Inflammatory macrophage treated with lipopolysaccharide for 1 hour (primary cell): ENCODE measurements at regions not wholly inside any gene's neighbourhood (a gene's known extent, or its start where the extent isn't known, plus 50 kb on each side); places are given as distances from the start of the nearest gene placed in this dataset.

Experiments used
- DNase-seq, 2 donors: peaks; one replicate each; pipeline ENCODE4 v3.0.0-alpha.2; 2020 to 2022

DNA sequence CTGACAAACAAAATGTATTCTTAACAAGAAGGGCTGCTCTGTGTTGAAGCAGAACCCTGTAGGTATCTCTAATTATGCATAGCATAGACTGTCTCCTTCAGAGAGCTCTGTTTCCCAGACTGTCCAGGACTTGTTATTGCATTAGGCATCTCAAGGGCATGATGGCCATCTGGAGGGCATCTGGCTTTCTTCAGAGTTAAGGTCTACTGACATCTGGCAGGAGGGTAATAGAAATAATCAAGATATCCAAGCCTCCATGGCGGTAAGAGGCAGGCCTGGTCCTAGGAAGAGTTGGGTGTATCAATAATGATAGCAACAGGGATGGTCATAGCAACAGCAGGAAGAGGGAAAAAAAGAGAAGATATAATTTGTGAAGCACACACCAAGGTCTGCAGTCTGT lies 161.2 kb downstream of the TTC8 start:
- DNase-seq, result no peak

DNA sequence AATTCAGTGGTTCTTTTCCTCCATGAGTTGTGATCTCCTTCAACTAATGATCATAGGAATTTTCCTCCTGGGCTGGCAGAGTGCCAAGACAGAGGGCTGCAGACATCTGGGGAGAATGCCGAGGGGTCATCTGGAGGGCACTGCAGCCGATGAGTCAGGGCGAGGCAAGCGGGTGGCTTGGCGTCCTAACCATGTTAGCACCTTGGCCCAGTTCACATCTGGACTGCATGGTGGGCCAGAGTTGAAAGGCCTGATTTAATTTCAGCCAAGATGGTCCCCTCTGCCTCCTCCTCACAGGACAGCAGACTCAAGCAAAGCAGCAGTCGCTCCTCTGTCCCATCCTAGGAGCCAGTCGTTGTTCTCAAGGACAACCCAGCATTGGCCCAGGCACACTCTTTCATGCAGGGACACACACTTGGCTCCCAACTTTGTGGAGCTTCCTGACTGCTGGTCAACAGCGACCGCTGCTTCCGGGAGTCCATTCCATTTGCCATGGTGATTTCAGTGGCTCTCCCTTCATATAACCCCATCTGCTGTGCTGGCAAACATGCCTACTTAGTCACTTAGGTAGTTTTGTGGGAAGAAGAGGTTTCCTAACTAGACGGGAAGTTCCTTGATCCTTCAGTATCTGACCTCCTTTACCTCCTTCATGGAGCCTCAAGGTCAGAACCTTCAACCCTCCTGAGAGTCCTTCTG lies 161.8 kb downstream of the TTC8 start:
- DNase-seq, result peak; percentile 10 to 20

DNA sequence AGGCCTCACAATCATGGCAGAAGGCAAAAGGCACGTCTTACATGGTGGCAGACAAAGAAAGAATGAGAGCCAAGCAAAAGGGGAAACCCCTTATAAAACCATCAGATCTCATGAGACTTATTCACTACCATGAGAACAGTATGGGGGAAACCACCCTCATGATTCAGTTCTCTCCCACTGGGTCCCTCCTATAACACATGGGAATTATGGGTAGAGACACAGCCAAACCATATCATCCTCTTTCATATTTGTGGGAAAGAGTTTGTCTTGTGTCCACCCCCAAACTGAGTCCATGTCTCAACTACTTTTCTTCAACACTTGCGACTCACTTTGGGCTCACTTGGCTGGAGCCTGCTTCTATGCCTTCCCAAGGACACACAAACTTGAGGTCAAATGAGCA lies 162.5 kb downstream of the TTC8 start:
- peak; percentile 28 to 59 for DNase-seq

DNA sequence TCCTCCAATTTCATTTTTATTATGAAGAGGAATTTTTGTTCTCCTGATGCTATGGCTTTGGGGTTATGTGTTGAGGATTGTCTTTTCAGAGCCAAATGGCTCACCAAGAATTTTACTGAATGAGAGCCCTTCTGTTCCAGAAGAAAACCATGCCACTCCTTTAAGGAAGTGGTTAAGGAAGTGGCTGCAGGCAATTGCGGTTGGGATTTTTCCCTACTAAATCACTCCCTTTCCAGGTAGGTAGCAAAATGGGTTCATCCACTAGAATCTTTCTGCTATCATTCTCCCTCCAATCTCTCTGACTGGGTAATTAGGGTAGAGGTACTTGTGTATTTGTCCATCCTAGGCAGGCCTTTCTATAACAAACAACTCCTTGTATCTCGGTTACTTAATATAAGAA lies 163.1 kb downstream of the TTC8 start:
- DNase-seq, result no peak

- DNase-seq, result no peak
These were observed 165.5 kb downstream of the TTC8 start for GRCh38 chr14:88989911-88990310.

- no peak for DNase-seq
These were observed 166.4 kb downstream of the TTC8 start for GRCh38 chr14:88990856-88991255.

- DNase-seq, result no peak
These were observed 167.6 kb downstream of the TTC8 start for GRCh38 chr14:88992011-88992410.

DNA sequence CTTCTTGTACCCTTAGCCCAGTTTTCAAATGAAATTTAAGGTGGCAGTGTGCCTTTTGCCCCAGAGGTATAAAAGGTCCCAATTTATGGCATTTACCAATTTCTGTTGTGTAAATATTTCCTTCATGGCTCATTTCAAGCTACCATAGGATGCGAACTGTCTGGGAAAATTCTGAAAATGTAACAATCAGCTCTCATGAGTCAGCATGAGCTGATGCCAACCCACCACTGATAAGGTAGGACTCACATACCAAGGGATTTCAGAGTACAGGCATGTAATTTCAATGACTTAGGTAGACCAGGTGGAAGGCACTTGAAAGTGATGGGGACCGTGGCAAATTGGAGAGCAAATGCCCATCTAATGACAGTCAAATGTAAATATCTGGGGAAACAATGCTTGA lies 169.5 kb downstream of the TTC8 start:
- no peak for DNase-seq

DNA sequence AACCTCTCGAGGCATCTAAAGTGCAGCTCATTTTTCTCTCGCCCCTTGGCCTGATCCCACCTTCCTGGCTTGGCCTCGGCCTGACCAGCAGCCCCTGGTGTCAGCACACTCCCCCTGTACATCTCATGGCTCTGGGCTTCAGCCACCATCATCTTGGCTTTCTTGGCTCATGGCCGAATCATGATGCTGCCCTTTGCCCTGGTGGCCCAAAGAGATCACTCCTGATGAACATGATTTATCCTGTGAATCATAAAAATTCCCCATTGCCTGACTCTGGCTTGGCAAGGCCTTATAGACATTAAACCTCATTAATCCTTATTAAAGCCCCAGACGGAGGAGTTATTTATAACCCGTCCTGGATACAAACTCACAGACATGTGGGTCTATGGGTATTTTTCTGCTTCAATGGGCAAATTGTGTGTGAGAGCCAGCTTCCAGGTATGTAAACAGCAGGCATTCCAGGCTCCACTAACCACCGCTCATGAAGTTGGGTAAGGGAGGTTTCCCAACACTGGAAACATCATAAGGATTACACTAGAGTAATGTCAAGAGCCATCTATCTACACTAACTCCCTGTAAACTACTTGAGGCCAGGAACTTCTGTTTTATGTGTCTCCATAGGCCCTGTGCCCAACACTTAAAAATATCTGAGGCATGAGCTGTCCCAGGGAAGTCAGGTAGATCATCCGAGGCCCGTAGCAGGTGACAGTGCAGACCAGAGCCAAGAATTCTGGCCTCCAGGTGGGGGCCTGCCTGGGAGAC lies 171.2 kb downstream of the TTC8 start:
- DNase-seq, result peak in 1 of 2 donors; percentile 22

DNA sequence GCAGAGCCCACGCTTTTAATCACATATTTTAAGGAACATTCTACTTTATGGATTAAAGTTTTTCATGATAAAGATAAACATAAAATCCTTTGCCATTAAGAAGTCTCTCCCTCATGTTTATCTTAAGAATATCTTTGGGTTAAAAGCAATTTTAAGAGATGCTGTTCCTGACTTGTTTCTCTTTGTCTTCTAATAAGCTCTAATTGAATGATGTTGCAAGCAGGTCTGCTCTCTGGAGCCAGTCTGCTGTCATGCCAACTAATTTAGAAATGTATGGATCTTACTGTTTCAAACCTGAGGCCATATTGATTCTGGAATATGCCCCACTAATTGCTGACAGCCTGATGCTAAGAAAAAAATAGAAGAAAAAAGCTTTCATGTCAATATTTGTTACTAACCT lies 173.6 kb downstream of the TTC8 start:
- DNase-seq, result no peak

DNA sequence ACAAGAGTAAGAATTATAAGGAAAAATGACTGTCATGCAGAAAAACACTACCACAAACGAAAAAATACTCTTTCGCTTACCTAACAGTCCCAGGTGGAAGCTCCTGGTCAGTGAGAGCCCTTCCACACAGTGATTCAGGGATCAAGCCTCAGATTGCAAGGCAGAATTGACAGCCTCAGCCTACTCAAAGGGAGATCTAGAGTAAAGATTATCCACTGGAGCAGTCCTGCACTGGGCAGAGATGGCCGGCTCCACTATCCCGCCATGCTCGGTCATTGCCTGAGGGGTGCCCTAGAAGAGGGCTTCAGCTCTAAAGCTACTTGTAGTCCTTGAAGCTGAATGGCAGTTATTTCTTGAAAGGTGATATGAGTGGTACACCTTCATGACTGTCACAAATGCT lies 174.7 kb downstream of the TTC8 start:
- no peak for DNase-seq

DNA sequence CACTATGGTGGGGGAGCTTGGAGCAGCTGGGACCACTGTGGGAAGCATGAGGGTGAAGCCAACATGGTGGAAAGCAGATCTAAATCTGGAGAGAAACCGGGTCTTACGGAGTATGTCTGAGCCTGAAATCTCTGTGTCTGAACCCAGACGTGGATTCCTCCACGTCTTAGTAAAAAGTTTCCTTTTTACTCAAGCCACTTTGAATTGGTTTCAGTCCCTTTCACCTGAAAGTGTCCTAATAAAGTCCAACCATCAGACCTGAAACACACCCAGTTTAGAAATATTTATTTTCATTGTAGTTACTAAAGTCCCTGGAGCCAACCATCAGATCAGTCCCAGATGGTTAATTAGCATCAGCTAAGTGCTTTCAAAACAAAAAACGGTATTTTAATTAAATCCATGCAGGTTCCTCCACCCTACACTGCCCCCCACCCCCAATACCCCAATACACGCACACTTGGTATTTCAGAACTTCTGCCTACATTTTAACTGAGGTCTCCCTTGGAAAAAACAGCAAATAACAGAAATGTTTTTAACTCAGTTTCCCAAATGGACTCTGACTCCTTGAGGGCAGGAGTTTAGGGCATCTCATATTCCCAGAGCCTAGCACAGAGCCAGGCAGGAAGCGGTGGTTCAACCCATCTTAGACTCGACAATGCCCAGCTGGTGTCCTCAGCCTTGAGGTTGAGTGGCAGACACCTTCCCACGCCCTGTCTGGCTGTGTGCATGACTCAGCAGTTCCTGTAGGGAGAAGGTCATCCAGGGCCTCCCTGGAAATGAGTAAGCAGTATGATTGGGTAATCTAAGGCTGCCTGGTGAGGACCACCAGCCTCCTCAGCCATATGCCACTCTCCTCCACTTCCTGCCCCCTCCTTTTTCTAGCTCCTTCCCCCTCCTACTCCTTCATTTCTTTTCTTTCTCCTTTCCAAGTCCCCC lies 175.8 kb downstream of the TTC8 start:
- peak; percentile 84 to 93 for DNase-seq

GRCh38 chr14:89004166-89004565 lies 179.7 kb downstream of the TTC8 start:
- peak; percentile 81 to 92 for DNase-seq

DNA sequence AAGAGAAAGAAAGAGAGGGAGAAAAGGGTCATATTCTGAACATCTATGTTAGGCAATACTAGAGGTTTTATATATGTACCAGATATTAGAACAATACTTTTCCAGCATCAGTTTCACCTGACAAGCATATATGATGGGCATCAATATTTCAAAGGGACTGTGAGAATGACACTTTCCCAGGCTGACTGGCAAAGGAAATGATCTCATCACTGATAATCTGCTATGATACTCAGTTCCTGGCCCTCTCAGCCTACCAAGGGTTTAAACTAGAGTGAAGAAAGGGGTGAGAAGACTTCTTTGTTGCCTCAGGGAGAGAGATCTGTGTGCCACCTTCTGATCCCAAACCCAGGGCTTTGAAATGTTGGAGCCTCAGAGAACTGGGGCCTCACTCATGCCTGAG lies 183.5 kb downstream of the TTC8 start:
- no peak for DNase-seq

DNA sequence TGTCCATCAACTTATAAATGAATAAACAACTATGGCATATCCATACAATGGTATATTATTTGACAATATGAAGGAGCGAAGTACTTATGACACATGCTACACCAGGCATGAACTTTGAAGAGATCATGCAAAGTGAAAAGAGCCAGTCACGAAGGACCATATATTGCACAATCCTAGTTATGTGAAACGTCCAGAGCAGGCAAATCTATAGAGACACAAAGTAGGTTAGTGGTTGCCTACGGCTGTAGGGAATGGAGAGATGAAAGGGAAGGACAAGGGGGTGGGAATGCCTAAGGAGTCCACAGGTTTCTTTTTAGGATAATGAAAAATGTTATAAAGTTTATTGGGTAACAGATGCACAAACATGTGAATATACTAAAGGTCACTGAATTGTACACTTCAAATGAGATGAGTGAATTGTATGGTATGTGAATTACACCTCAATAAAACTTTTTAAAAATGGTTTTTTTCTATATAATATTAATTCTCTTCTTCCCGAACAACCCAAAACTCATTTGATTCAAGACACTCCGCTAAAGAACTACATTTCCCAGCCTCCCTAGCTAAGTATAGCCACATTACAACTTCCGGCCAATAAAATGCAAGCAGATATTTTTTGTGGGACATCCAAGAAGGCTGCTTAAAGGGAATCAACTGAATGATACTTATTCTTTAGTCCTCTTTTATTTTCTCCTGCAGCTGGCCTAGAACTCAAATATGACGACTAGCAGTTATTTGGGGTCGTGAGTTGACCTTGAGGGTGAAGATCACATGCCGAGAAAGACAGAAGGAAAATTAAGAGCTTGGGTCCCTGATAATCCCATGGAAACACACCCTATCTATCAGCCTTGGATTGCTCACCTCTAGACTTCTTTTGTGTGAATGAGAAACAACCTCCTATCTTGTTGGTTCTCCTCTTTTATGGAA lies 187.2 kb downstream of the TTC8 start:
- DNase-seq, result no peak

DNA sequence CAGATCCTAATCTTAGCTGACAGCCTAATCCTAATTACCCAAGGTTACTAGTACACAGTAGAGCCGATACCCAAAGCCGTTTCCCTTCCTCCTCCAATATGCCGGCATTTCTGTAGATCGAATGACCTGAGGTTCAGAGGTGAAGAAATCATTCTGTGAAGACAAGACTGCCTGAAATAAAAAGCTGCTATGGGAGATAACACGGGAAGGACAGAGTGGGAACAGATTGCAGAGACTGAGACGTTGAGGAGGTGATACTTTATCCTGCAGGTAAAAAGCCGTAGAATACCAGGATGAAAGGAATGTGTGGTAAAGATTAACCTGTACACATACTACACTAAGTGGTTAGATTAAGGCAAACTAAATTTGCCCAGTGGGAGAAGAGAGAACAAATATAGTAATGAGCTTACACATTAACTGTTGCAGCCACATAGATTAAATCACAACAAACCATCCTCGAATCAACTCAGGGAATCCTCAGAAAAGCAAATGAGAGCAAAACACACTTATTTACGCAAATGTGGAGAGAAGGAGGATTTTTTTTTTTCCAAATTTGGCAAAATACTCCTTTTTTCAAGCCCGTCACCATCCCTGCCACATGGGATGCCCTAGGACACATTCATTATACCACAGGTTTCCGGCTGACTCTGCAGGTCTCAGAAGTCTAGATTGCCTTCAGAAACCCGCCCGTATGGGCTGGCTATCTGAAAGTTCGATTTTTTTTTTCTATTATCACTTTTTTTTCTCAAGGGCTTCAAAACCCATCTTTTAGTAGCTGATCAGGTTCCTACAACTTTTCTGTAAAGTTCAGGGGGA lies 188.0 kb downstream of the TTC8 start:
- no peak for DNase-seq

DNA sequence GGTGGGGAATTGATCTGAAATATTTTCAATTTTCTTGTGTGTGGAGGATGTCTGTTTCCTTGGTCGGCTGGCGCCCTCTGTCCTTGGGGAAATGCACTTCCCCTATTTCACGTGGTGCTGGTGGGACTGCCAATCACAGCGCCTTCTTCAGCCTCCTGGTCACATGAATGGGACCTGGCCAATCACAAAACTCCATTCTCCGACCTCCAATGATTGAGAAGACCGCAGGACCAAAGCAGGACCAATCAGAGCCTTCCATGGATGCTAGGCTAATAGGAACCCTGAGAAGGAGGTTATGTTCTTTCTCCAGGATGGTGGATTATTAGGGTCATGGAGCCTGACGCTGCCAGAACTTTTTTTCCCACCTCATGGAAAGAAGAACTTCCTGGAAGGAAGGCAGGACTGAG lies 188.7 kb downstream of the TTC8 start:
- DNase-seq, result no peak

DNA sequence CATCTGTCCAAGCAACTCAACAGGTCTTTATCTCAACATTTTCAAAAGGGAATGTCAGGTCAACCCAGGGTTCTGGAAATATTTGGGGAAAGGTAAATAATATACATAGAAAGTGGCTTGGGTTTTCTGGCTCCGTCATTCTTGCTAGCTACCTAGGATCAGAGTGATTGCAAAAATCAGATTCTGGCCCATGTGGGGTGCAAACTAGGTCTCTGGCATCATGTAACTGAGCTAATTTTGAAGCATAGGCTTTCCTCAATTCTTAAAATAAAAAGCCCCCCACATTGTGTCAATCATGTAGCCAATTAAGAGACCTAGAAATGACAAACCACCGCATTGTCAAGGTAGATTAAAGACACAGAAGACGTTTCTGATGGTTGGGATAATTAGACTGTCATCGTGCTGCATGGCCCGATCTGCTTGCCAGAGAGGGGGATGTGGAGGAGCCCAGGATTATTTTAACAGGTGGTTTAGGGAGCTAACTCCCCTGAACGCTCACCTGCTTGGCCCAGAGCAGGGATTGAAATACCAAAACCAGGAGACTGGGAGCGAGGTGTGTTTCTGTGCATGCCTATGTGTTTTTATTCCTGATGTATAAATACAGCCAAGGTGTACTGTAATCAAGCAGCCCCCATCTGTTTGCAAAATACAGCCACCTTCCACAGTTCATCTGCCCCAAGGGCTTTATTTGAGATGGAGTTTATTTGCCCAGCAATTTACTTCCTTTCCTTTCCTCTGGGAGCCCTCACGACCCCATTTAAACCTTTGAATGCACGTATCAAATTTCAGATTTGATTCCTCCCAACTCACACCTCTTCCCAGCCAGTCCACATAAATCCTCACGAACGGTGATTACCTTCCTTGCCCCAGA lies 189.5 kb downstream of the TTC8 start:
- DNase-seq, result no peak

DNA sequence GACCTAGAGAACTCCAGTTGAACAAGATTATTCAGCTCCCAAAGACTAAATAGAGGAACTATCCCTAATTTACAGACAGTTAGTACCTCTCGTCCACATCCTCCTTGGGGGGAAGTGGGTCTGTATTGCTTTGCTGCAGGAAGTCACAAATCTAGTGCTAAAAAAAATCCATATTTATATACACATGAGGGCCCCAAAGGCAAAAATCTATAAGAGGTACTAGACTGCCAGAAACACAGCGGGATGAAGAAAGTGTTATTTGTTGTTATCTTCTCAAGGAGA lies 190.1 kb downstream of the TTC8 start:
- DNase-seq, result peak in 1 of 2 donors; percentile 12

DNA sequence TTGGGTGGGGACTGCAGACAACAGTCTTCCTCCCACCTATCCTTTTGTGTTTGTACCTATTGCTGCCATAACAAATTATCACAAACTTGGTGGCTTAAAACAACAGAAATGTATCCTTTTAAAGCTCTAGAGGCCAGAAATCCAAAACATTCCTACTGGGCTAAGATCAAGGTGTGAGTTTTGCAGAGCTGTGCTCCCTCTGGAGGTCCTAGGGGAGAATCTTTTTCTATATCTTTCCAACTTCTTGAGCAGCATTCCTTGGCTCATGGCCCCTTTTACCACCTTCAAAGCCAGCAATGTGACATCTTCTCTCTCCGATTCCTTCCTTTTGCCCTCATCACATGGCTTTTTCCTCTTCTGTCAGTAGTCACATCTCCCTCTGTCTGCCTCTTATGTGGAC lies 190.6 kb downstream of the TTC8 start:
- no peak for DNase-seq

DNA sequence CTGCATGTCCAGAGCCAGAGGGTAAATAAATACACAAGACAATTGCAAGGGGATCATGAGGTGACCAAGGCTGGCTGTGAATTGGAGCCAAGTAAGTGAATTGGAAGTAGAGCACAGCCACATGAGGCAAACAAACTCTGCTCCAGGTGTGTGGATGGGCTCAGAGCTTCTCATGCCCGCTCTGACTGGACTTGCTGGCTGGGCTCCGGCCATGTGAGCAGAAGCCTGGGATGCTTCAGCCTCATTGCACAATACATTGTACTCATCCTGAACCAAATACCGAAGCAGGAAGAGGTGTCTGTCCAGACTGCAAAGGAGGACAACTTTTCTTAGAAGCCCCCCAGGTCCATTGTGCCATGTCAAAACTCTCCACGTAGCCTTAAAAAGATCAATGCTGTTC lies 193.0 kb downstream of the TTC8 start:
- DNase-seq, result no peak
